Activated B cell treated with CpG ODN at 0.5 μM for 24 hours (primary cell): ENCODE measurements at regions not wholly inside any gene's neighbourhood (a gene's known extent, or its start where the extent isn't known, plus 50 kb on each side); places are given as distances from the start of the nearest gene placed in this dataset.
"Not testable (repeated sequence)": the region's sequence is repeated elsewhere in the genome, so short reads cannot be mapped to it uniquely, and the experiment has no call there.

Source experiments
- ATAC-seq: fragments of 200-7000 bp; cut with Tn5 transposase; one replicate; pipeline ENCODE4 v1.10.0; 2021; ENCODE audit warnings: low read depth, mild to moderate bottlenecking, moderate library complexity
- CTCF ChIA-PET: fragments of 350-600 bp; sonication (Branson Sonifier 250); formaldehyde crosslinking; loops from one replicate; lab custom pipeline; 2021; ENCODE audit warnings: antibody characterized with exemption; lab: Charles Lee
- POLR2A ChIA-PET: fragments of 350-600 bp; sonication (Branson Sonifier 250); formaldehyde crosslinking; loops from one replicate; lab custom pipeline; 2021; ENCODE audit warnings: antibody characterized with exemption; lab: Charles Lee
- DNase-seq: peaks from one replicate; pipeline ENCODE4 v3.0.0; 2022
- H3K27ac Mint-ChIP-seq: one replicate; pipeline ENCODE4 v1.8.0; 2020; ENCODE audit warnings: mixed read lengths
- H3K27me3 Mint-ChIP-seq: one replicate; pipeline ENCODE4 v1.8.0; 2021; ENCODE audit warnings: mixed read lengths
- H3K36me3 Mint-ChIP-seq: one replicate; pipeline ENCODE4 v1.8.0; 2021; ENCODE audit warnings: low read depth, mixed read lengths
- H3K4me1 Mint-ChIP-seq: one replicate; pipeline ENCODE4 v1.8.0; 2021; ENCODE audit warnings: mixed read lengths
- H3K4me3 Mint-ChIP-seq: one replicate; pipeline ENCODE4 v1.8.0; 2020; ENCODE audit warnings: mild to moderate bottlenecking, mixed read lengths
- H3K9me3 Mint-ChIP-seq: one replicate; pipeline ENCODE4 v1.8.0; 2020; ENCODE audit warnings: mixed read lengths
- intact Hi-C: fragments of 100-400 bp; cut with micrococcal nuclease; formaldehyde crosslinking; loops from one replicate; pipeline ENCODE4 v1.15.1; 2024
- TF ChIP-seq, protein P1 (sequence below): fragments of 200-600 bp; IDR thresholded peaks from one replicate; pipeline ENCODE4 v1.8.0; 2022; ENCODE audit warnings: antibody characterized with exemption, mild to moderate bottlenecking

DNA sequence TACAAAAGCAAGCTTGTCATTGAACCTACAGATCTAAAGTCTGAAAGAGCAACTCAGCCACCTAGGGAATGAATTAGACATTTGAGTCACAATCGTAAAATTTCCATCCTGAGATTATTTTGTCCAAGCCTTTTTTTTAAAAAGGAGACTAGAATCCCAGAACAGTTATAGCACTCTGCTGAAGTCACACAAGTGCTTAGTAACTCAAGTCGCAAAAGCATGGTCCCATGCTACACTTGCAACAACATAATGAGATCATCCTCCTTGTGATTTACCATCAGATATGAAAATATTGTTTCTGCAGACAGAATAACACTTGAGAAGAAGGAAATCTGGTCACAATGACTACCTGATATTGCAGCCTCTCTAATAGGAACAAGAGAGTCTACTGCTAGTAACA lies 106.7 kb downstream of the ZIC4 start:
- intact Hi-C loops: no loop called here
- ChIA-PET CTCF (no interaction called here), POLR2A (no interaction called here)
- no peaks in the 10 kb centered on the region for H3K4me1 Mint-ChIP-seq
- TF ChIP-seq, protein P1, sequence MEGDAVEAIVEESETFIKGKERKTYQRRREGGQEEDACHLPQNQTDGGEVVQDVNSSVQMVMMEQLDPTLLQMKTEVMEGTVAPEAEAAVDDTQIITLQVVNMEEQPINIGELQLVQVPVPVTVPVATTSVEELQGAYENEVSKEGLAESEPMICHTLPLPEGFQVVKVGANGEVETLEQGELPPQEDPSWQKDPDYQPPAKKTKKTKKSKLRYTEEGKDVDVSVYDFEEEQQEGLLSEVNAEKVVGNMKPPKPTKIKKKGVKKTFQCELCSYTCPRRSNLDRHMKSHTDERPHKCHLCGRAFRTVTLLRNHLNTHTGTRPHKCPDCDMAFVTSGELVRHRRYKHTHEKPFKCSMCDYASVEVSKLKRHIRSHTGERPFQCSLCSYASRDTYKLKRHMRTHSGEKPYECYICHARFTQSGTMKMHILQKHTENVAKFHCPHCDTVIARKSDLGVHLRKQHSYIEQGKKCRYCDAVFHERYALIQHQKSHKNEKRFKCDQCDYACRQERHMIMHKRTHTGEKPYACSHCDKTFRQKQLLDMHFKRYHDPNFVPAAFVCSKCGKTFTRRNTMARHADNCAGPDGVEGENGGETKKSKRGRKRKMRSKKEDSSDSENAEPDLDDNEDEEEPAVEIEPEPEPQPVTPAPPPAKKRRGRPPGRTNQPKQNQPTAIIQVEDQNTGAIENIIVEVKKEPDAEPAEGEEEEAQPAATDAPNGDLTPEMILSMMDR: no peak
- no peaks in the 10 kb centered on the region for H3K36me3 Mint-ChIP-seq
- H3K4me3 Mint-ChIP-seq: no peak overlapping the region
- H3K27me3 Mint-ChIP-seq: no peaks in the 10 kb centered on the region
- no peak overlapping the region for H3K27ac Mint-ChIP-seq
- no peaks in the 10 kb centered on the region for H3K9me3 Mint-ChIP-seq
- DNase-seq: no peak
- ATAC-seq: no peak

DNA sequence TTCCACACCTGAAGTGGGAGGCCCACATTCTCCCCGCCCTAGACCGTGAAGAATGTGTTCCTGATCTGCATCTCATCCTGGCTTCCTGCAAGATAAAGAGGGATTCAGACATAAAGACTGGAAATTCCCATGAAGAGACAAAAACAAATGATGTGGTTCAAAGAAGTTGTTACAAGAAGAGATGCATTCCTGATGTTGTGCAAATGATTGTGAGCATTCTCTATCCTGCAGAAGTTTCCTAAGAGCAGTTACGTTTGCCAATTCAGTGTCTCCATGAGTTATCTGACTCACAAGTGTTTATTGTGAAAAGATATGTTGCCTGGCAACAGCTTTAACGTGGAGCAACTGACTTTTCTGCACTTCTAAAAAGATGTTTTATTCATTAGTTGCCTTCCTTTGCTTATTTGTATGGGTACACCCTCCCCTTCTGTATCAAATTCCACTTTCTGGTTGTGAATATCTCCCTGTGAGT lies 107.8 kb downstream of the ZIC4 start:
- no peaks in the 10 kb centered on the region for H3K4me1 Mint-ChIP-seq
- no peak for ATAC-seq
- H3K4me3 Mint-ChIP-seq: no peak overlapping the region

DNA sequence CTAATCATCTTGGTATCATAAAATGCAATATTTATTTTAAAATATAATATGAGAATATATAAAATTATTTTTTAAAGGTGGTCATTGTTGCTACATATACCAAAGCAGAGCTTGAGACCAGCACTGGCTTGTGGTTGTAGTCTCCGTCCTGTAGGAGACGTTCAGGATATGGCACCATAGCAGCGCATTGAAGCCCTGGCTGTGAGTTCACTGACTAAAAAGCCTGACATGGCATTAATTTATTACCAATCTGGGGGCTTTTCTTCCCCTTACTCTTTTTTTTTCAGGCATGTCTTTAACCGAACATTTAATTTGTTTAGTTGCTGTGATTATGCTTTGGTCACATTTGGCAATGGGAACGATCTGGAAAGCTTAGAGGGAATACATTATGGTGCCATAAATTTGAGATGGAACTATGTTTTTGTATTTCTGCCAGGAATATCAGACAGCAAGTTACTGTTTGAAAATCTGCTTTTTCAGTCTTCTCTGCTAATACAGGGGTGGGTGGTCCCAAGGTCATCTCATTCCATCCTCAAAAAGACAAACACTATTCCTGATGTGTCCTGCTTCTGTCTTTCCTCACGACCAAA lies 108.5 kb downstream of the ZIC4 start:
- ATAC-seq (no peak), DNase-seq (no peak)
- TF ChIP-seq, protein P1: no peak
- H3K27ac Mint-ChIP-seq: no peak overlapping the region
- H3K36me3 Mint-ChIP-seq: no peaks in the 10 kb centered on the region
- POLR2A ChIA-PET: no interaction called here
- CTCF ChIA-PET: no interaction called here
- intact Hi-C loops: no loop called here
- no peaks in the 10 kb centered on the region for H3K9me3 Mint-ChIP-seq
- no peaks in the 10 kb centered on the region for H3K27me3 Mint-ChIP-seq
- no peaks in the 10 kb centered on the region for H3K4me1 Mint-ChIP-seq
- H3K4me3 Mint-ChIP-seq: no peak overlapping the region

More for the DNA sequence above, 107.8 kb downstream of the ZIC4 start:
- ChIA-PET POLR2A (no interaction called here), CTCF (no interaction called here)
- intact Hi-C loops: no loop called here
- TF ChIP-seq, protein P1: no peak
- Mint-ChIP-seq H3K36me3 (no peaks in the 10 kb centered on the region), H3K27me3 (no peaks in the 10 kb centered on the region), H3K9me3 (no peaks in the 10 kb centered on the region), H3K27ac (no peak overlapping the region)
- DNase-seq: no peak

DNA sequence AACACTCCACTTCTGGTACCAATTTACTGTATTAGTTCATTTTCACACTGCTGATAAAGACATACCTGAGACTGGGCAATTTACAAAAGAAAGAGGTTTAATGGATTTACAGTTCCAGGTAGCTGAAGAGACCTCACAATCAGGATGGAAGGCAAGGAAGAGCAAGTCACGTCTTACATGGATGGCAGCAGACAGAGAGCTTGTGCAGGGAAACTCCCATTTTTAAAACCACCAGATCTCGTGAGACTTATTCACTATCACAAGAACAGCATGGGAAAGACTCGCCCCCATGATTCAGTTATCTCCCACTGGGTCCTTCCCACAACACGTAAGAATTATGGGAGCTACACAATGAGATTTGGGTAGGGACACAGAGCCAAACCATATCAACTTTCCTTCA lies 119.0 kb downstream of the ZIC4 start:
- CTCF ChIA-PET: not testable (repeated sequence)

DNA sequence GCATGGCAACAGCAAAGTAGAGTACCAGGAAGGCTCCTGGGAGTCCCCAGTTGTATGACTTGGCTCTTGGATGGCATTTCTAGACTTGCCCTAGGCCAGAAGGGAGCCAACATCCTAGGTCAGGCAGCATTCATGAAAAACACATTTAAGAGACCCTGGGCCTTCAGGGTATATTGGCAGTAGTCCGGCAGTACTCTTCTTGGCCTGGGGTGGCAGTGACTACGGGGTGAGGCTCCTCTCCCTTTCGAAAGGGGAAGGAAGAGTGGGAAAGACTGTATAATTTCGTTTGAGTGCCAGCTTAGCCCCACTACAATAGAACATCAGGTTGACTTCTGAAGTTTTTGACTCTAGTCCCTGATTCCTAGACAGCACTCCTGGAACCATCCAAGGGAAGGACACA lies 136.4 kb downstream of the ZIC4 start:
- ATAC-seq (no peak), DNase-seq (no peak)
- H3K4me3 Mint-ChIP-seq: no peak overlapping the region
- no peaks in the 10 kb centered on the region for H3K36me3 Mint-ChIP-seq
- no peaks in the 10 kb centered on the region for H3K27me3 Mint-ChIP-seq
- TF ChIP-seq, protein P1: no peak
- intact Hi-C loops: no loop called here
- ChIA-PET POLR2A (no interaction called here), CTCF (no interaction called here)
- H3K9me3 Mint-ChIP-seq: peaks cover 11% of the 10 kb centered on the region
- H3K4me1 Mint-ChIP-seq: no peaks in the 10 kb centered on the region
- H3K27ac Mint-ChIP-seq: no peak overlapping the region

More for the DNA sequence above, 119.0 kb downstream of the ZIC4 start:
- H3K4me3 Mint-ChIP-seq, H3K4me1 Mint-ChIP-seq, DNase-seq, H3K27ac Mint-ChIP-seq, H3K27me3 Mint-ChIP-seq, H3K36me3 Mint-ChIP-seq, ATAC-seq, H3K9me3 Mint-ChIP-seq, intact Hi-C loops, POLR2A ChIA-PET: not testable (repeated sequence)

DNA sequence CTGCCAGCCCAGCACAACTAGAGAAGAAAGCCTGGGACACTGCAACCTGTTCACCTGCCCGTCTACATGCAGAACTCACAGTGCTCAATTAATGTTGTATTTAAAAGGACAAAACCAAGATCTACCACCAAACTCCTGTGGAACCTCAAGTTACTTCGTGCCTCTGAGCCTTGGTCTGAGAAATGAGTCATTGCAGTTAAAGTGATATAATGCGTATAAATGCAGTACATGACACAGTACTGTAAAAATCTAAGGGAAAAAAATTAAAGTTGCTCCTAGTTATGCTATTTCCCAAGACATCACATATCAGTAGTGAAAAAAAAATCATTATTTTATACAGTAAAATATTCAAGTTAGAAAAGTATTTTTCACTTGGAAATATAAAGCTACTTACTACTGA lies 138.9 kb downstream of the ZIC4 start:
- H3K27me3 Mint-ChIP-seq: no peaks in the 10 kb centered on the region
- ATAC-seq (no peak), DNase-seq (no peak)
- intact Hi-C loops: no loop called here
- H3K4me1 Mint-ChIP-seq: no peaks in the 10 kb centered on the region
- no peak overlapping the region for H3K4me3 Mint-ChIP-seq
- H3K36me3 Mint-ChIP-seq: no peaks in the 10 kb centered on the region
- peaks cover 2% of the 10 kb centered on the region for H3K9me3 Mint-ChIP-seq
- ChIA-PET CTCF (no interaction called here), POLR2A (no interaction called here)
- H3K27ac Mint-ChIP-seq: no peak overlapping the region
- TF ChIP-seq, protein P1: no peak
